Chondrocyte (in vitro differentiated cells): ENCODE measurements at regions not wholly inside any gene's neighbourhood (a gene's known extent, or its start where the extent isn't known, plus 50 kb on each side); places are given as distances from the start of the nearest gene placed in this dataset.

Source experiments
- DNase-seq: peaks from one replicate; pipeline ENCODE4 v3.0.0; 2021; ENCODE audit warnings: mixed read lengths, low spot score
- H3K27ac Mint-ChIP-seq: one replicate; pipeline ENCODE4 v1.8.0; 2021; ENCODE audit warnings: mild to moderate bottlenecking, moderate library complexity, mixed read lengths; ENCODE audit not compliant: unreplicated experiment
- H3K27me3 Mint-ChIP-seq: 2 replicates; pipeline ENCODE4 v1.8.0; 2021; ENCODE audit warnings: low read depth, mixed read lengths
- H3K36me3 Mint-ChIP-seq: 2 replicates; pipeline ENCODE4 v1.8.0; 2021; ENCODE audit warnings: low read depth, mixed read lengths
- H3K4me1 Mint-ChIP-seq: 2 replicates; pipeline ENCODE4 v1.8.0; 2021; ENCODE audit warnings: low read depth, mild to moderate bottlenecking, mixed read lengths
- H3K4me3 Mint-ChIP-seq: one replicate; pipeline ENCODE4 v1.8.0; 2021; ENCODE audit warnings: mild to moderate bottlenecking, moderate library complexity, mixed read lengths; ENCODE audit not compliant: unreplicated experiment
- H3K9me3 Mint-ChIP-seq: 2 replicates; pipeline ENCODE4 v1.8.0; 2021; ENCODE audit warnings: low read depth, mixed read lengths
- CTCF ChIP-seq: fragments of 200-600 bp; sonication (generic); IDR thresholded peaks from 2 replicates; pipeline ENCODE4 v1.5.0; 2021; ENCODE audit warnings: antibody characterized with exemption, mild to moderate bottlenecking, moderate library complexity

GRCh38 chr7:12768948-12769347 is 81.5 kb downstream of the ARL4A start:
- H3K36me3 Mint-ChIP-seq: no peaks in the 10 kb centered on the region
- H3K27ac Mint-ChIP-seq: no peak overlapping the region
- no peak overlapping the region for H3K4me3 Mint-ChIP-seq
- TF ChIP-seq CTCF: no peak
- no peak for DNase-seq
- peaks cover 12% of the 10 kb centered on the region for H3K9me3 Mint-ChIP-seq
- peaks cover 29% of the 10 kb centered on the region for H3K4me1 Mint-ChIP-seq
- no peaks in the 10 kb centered on the region for H3K27me3 Mint-ChIP-seq

GRCh38 chr7:12769444-12769843 is 82.0 kb downstream of the ARL4A start:
- Mint-ChIP-seq H3K36me3 (no peaks in the 10 kb centered on the region), H3K4me3 (no peak overlapping the region), H3K9me3 (peaks cover 16% of the 10 kb centered on the region), H3K27me3 (no peaks in the 10 kb centered on the region), H3K4me1 (peaks cover 29% of the 10 kb centered on the region), H3K27ac (no peak overlapping the region)
- no peak for DNase-seq
- TF ChIP-seq CTCF: no peak

- Mint-ChIP-seq H3K36me3 (no peaks in the 10 kb centered on the region), H3K27ac (peak overlapping the region; percentile 8), H3K27me3 (no peaks in the 10 kb centered on the region), H3K4me1 (peaks cover 29% of the 10 kb centered on the region), H3K4me3 (no peak overlapping the region), H3K9me3 (peaks cover 16% of the 10 kb centered on the region)
- no peak for DNase-seq
- no peak for TF ChIP-seq CTCF
Measured at GRCh38 chr7:12770227-12770975, 83.0 kb downstream of the ARL4A start.

- Mint-ChIP-seq H3K27ac (no peak overlapping the region), H3K9me3 (peaks cover 16% of the 10 kb centered on the region), H3K4me3 (no peak overlapping the region), H3K27me3 (no peaks in the 10 kb centered on the region), H3K4me1 (peaks cover 29% of the 10 kb centered on the region), H3K36me3 (no peaks in the 10 kb centered on the region)
- no peak for DNase-seq
- TF ChIP-seq CTCF: no peak
Measured at GRCh38 chr7:12771378-12771877, 84.0 kb downstream of the ARL4A start.

GRCh38 chr7:12772768-12773167 is 85.3 kb downstream of the ARL4A start:
- H3K4me1 Mint-ChIP-seq: peaks cover 29% of the 10 kb centered on the region
- DNase-seq: no peak
- no peak overlapping the region for H3K27ac Mint-ChIP-seq
- no peaks in the 10 kb centered on the region for H3K27me3 Mint-ChIP-seq
- no peak overlapping the region for H3K4me3 Mint-ChIP-seq
- no peaks in the 10 kb centered on the region for H3K36me3 Mint-ChIP-seq
- peaks cover 16% of the 10 kb centered on the region for H3K9me3 Mint-ChIP-seq
- TF ChIP-seq CTCF: no peak
